ENCODE measurements at regions not wholly inside any gene's neighbourhood (a gene's known extent, or its start where the extent isn't known, plus 50 kb on each side); places are given as distances from the start of the nearest gene placed in this dataset.

GRCh38 chr14:22429546-22430294, 159.3 kb downstream of the DAD1 start:
- no peak overlapping the region for H3K4me3 ChIP-seq
- H3K27ac ChIP-seq, result peak overlapping the region in 4 of 21 experiments; percentile 3 to 48 (median 21)

DNA sequence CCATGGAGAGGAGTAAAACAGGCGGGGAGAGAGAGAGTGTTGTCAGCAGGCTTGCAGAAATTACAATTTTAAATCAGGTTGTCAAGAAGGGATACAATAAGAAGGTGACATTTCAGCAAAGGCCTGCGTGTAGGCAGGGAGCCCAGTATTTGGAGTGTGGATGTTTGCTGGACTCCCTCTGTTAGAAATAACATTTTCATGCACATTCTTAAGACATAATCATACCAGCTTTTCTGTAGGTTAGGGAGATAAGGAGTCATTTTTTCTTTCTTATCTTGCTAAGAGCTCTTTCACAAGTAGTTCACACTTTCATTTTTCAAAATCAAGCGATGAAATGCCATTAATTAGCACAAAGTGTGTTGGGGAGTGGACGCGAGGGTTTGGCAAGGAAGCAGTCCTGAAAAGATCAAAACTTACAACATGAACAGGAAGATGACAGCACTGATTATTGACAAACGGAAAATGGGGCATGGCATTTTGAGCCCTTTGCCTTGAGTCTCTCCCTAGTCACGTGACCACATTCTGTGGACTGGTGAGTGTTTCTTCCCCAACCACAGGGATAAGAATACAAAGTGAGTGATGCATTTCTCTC, 160.2 kb downstream of the DAD1 start:
- Histone ChIP-seq H3K27ac (peak overlapping the region in 9 of 21 experiments; percentile 3 to 57 (median 26)), H3K4me3 (no peak overlapping the region)

GRCh38 chr14:22427771-22428231, 161.2 kb downstream of the DAD1 start:
- peak overlapping the region in 14 of 21 experiments; percentile 0 to 66 (median 40) for H3K27ac ChIP-seq
- peak overlapping the region in 2 of 7 experiments; percentile 1 to 8 for H3K4me3 ChIP-seq

DNA sequence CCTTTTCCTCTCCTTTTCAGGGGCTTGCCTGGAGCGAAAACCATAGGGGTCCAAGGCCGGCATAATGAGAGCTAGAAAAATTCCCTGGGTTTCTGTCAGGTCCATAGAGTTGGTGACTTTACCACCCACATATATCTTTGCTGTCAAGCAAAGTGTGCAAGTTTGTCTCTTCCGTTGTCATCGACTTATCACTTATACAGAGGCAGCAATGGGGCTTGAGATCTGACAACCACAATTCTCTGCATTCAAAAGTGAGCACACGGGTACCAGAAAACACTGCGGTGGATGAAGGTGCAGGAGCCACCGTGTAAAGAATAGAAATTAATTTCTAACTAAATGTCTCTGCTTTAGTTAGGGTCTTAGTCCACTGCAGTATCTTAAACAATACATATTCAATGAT, 162.3 kb downstream of the DAD1 start:
- Histone ChIP-seq H3K4me3 (no peak overlapping the region), H3K27ac (peak overlapping the region in 1 of 21 experiments; percentile 57)

DNA sequence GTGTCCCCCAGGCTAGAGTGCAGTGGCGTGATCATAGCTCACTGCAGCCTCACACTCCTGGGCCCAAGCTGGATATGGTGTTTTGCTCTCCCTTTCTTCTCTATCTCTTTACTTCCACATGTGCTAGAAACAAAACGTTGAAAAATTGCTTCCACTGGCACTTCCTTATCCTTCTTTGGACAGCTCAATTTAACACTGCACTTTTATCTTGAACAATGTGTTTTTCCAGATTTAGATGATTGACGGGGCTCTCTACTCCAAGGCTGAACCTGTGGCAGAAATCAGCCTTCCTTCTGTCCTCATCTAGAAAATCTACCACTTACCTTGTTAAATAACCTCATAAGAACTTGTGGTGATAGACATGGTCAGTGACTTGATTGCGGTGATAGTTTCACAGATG, 165.1 kb downstream of the DAD1 start:
- no peak overlapping the region for H3K27ac ChIP-seq
- H3K4me3 ChIP-seq, result no peak overlapping the region

DNA sequence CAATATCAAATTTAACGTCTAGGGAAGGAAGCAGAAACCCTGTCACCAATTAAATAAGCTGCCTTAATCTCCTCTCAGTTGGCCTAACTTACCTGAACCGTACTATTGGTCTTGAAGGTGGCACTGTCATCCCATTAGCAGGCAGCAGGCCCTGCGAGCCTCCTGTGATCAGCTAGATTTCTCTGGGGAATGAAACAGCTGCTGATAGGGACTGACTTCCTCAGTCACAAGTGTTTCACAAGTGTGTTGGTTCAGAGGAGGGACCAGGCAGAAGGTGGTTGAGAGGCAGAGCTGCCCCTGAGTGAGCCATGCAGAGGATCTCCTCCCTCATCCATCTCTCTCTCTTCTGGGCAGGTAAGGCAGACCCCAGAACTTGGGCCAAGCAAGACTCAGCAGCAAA, 166.8 kb downstream of the DAD1 start:
- no peak overlapping the region for H3K4me3 ChIP-seq
- no peak overlapping the region for H3K27ac ChIP-seq

DNA sequence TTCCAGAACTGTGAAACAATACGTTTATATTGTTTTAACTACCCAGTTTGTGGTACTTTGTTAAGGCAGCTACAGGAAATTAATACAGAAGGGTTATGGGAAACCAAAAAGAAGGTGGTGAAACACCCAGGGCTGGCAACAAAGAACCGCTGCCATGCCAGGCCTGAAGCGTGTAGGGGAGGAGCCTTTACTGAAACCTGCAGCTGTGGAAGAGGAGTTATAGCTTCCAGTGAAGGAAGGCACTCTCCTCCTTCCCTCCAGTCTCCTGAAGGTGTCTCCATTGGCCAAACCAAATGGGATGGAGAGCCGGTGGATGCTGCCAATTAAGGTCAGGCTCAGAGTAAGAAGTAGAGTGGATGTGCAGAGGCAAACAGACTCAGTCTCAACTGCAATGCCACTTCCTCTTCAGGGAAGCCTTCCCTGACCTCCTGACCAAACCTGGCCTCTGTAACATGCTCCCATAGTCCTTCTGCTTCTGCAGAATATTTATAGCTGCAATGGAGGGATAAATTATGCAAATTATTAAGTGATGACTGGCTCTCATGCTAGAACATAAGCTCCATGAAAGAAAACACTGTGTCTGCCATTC, 168.3 kb downstream of the DAD1 start:
- Histone ChIP-seq H3K27ac (no peak overlapping the region), H3K4me3 (no peak overlapping the region)

GRCh38 chr14:22419620-22420019, 169.4 kb downstream of the DAD1 start:
- Histone ChIP-seq H3K27ac (no peak overlapping the region), H3K4me3 (no peak overlapping the region)

DNA sequence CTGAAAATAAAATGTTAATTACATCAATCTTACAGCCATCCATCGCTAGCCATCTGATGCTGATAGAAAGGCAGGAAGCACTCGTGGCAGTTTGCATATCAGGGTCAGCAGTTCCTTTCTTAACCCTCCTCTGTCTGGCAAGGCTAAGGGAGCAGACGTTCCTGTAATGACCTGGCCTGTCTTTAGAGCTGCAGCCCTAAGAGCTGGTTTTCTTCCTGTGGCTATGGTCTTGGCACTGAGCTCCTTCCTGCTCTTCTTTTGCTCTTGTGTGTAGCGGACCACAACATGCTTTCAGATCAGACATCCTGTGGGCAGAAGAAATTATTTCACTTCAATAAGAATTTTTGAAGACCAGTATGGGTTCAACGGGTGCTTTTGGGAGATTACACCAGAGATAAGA, 170.4 kb downstream of the DAD1 start:
- Histone ChIP-seq H3K4me3 (no peak overlapping the region), H3K27ac (no peak overlapping the region)

- no peak overlapping the region for H3K4me3 ChIP-seq
Observed at GRCh38 chr14:22417914-22418313, 171.1 kb downstream of the DAD1 start.

DNA sequence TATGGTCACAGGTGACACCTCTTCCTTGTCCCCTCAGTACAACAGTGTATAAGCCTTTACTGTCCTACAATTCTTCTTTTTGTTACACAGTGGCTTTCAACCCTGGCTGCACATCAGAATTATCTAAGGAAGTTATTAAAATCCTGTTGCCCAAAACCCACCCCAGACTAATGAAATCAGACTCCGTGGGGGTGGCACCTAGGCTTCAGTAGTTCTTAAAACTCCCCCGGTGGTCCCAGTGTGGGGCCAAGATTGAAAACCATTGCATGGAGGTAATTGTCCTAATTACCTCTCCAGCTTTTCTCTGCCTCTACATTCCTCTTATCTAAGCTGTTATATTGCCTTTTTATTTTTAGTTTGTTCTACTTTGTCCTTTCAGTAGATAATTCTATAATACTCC, 172.8 kb downstream of the DAD1 start:
- Histone ChIP-seq H3K4me3 (no peak overlapping the region), H3K27ac (no peak overlapping the region)

More at GRCh38 chr14:22417914-22418313, 171.1 kb downstream of the DAD1 start:
- peak overlapping the region in 1 of 21 experiments; percentile 16 for H3K27ac ChIP-seq

- no peak overlapping the region for H3K4me3 ChIP-seq
Observed at GRCh38 chr14:22415605-22415959, 173.4 kb downstream of the DAD1 start.

DNA sequence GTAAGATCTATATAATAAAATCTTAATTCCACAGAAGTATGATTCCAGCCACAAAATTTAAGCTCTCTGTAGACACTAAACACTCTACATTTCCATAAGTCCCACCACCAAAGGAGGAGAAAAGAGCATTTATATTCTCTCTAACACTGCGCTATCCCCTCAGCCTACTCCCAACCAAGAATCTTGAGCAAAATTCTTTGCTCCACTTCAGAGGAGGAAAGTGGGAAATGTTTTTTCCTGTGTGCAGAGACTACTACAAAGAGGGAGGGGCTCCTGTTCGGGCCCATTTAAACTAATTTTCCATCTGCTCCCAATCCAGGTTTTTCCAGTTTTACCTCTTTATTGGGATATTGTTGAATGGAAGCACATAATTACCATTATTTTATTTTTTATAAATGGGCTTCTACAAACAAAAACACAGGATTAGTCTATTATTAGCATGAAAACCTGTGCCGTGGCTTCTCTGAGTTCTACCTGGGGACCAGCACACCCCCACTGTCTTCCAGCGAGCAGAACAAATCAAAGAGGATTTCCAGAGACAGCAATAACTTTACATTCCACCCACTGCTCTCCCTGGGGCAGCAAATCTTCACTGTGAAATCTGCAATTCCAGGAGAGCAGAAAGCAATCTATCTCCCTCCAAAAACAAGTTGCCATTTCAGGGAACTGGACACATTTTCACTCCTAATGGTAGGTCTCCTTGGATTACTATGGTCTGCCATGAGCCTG, 174.0 kb downstream of the DAD1 start:
- H3K27ac ChIP-seq, result no peak overlapping the region
- no peak overlapping the region for H3K4me3 ChIP-seq

More at GRCh38 chr14:22415605-22415959, 173.4 kb downstream of the DAD1 start:
- no peak overlapping the region for H3K27ac ChIP-seq

- H3K4me3 ChIP-seq, result no peak overlapping the region
- H3K27ac ChIP-seq, result peak overlapping the region in 3 of 21 experiments; percentile 12 to 62 (median 46)
Observed at GRCh38 chr14:22412926-22413411, 176.1 kb downstream of the DAD1 start.

DNA sequence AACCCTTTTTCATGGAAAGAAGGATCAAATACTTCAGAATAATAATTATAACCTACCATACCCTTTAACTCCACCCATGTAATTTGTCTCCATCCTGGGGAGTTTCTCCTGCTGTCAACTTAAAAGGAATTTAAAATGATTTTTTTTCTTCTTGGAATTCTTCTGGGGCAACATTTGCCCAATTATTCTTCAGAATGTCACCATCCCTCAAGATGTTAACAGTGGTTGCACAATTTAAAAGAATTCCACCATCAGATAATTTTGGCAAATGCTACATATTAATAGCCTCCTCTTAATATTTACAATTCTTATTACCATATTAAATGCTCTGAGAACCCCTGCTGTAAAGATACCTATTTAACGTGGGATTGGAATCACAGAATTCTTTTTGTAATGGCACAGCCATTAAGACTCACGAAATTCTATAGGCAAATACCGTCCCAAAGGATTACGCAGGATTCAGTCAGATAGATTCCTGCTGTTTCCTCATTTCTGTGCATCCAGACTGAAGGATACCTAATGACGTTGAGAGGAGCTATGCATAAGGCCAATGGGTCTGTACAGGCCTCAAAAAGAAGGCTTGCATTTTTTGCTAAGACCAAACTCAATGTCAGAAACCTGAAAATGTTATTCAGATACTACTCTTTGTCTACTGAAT, 177.5 kb downstream of the DAD1 start:
- peak overlapping the region in 3 of 21 experiments; percentile 54 to 62 (median 62) for H3K27ac ChIP-seq

GRCh38 chr14:22410497-22410896, 178.5 kb downstream of the DAD1 start:
- H3K27ac ChIP-seq, result peak overlapping the region in 2 of 21 experiments; percentile 7 to 25
- H3K4me3 ChIP-seq, result no peak overlapping the region

More for the DNA sequence above, 177.5 kb downstream of the DAD1 start:
- H3K4me3 ChIP-seq, result no peak overlapping the region

GRCh38 chr14:22409006-22409405, 180.0 kb downstream of the DAD1 start:
- H3K4me3 ChIP-seq, result no peak overlapping the region
- H3K27ac ChIP-seq, result no peak overlapping the region

DNA sequence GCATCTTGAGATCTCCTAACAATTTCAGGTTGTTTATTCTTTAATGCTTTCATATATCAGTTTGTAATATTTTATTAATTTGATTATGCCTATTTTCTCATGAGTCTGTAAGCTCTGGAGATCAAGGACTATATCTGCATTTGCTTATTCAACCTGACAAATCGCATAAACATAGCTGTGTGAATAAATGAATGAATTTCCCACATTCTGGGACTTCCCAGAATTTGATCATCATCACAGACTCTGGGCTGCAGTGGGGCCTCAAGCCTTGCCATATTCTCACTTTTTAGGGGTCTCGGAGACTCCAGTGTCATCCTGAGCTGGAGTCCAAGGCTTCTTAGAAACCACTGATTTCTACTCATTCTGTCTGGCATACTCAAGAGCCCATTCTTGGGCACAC, 180.5 kb downstream of the DAD1 start:
- no peak overlapping the region for H3K4me3 ChIP-seq
- H3K27ac ChIP-seq, result no peak overlapping the region

DNA sequence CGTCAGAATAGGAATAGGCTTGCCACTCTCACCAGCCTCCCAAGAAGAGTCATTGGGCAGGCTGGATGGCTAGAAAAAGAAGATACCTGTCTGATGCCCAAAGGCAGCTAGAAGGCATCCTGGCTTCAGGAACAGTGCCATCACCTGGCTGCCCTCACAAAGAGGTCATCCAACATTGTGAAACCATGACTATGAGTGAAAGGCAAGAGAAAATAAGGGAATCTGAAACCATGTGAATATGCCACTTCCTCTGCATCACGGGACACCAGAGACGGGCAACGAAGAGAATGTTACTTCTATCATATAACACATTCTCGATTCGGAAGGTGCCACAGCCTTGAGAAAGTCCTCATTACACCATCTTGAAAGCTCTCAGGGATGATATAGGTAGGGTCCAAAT, 182.0 kb downstream of the DAD1 start:
- Histone ChIP-seq H3K4me3 (no peak overlapping the region), H3K27ac (no peak overlapping the region)

DNA sequence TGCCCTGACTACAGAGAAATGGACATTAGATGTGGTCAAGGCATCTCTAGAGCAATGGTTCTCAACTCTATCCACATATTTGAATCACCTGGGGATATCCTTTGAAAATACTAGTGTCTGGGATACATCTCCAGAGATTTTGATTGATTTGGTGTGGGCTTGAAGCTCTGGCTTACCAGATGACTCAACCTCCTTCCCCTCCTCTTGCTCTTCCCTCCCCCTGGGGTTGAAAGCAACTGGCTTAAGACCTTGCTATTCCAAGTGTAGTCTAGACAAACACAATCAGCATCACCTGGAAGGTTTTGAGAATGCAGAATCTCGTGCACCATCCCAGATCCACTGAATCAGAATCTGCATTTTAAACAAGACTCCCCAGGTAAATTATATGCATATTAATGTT, 183.8 kb downstream of the DAD1 start:
- no peak overlapping the region for H3K27ac ChIP-seq
- H3K4me3 ChIP-seq, result no peak overlapping the region
